NCI-H1048 (cell line): ENCODE measurements at regions not wholly inside any gene's neighbourhood (a gene's known extent, or its start where the extent isn't known, plus 50 kb on each side); places are given as distances from the start of the nearest gene placed in this dataset.

Experiments
- DNase-seq: peaks from one replicate; lab custom pipeline; 2025; lab: John Stamatoyannopoulos, UW

DNA sequence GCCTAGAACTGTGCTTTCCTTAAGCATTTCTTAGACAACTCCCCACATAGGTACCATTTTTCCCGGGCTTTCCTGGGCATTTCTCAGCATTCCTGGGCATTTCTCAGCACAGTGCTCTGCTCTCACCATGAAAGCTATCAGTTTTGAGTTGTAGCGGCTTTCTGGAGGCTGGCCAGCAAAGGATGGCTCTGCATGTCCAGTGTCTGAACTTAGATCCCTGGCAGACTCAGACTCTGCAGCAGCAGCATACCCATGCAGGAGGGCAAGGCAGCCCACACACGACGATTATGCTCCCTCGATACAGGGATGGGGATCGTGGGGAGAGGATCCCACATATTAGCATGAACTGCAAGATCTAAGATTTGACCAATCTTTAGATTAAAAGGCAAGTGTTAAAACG lies 248.9 kb upstream of the MKI67 start:
- no peak for DNase-seq

DNA sequence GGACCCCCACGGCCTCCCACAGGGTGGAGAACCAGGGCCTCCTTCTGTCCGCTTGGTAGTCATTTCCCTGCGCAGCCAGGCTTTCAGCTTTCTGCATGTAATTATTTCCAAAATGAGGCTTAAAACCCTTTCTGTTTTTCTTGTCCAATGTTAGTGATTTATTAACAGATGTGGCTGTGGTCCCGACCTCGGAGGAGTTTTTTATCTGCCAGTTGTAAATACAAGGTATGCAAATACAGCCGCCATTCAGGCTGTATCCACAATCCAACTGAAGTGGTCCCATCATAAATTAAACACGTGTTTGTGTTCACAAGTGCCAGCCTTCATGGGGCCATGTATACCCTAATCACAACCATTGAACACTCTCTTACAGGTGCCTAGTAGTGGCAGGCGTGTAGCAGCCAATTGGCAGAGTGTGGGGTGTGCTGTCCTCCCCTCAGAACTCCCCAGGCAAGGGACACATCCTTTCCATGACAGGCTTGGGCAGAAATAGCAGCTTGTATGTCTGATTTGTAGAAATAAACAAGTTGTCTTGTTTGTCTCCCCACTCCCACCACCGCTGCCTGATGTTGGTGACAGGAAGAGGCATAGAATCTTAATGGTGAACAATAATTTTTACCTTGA lies 251.3 kb upstream of the MKI67 start:
- DNase-seq, result no peak

DNA sequence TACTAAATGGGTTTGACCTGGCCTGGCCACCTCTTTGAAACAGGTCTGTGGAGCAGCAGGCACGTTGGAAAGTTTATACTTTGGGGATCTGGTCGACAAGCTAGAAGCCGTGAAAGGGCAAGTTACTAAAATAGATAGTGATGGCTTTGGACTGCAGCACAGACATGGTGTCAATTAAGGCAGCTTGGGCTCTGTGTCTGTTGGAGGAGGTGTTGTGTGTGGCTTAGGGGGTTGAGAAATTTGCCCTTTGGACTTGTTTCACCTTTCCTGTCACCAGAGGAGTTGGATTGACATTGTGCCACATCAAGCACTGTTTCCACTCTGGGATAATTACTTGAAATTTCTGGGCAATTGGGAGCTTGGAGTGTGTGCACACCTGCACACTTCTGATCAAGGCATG lies 251.8 kb upstream of the MKI67 start:
- DNase-seq, result no peak

- DNase-seq, result no peak
Measured at GRCh38 chr10:128380946-128381345, 254.7 kb upstream of the MKI67 start.

GRCh38 chr10:128382225-128382624 lies 256.0 kb upstream of the MKI67 start:
- no peak for DNase-seq

GRCh38 chr10:128384831-128385230 lies 258.6 kb upstream of the MKI67 start:
- DNase-seq, result no peak

GRCh38 chr10:128386231-128386630 lies 260.0 kb upstream of the MKI67 start:
- no peak for DNase-seq

GRCh38 chr10:128386816-128387604 lies 260.8 kb upstream of the MKI67 start:
- no peak for DNase-seq

DNA sequence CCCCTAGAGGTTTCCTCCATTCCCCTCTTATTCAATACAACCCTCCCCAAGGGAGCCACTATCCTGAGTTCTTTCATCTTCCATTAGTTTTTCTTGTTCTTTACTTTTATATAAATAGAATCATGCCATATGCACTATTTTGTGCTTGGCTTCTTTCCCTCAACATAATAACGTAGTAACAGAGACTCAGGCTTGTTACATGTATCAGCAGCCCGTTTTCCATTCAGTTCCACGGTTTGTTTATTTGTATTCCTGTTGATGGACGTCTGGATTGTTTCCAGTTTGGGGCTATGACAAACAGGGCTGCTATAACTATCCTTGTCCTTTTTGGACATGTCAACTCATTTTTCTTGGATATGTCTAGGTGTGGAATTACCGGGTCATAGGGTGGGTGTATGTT lies 264.4 kb upstream of the MKI67 start:
- DNase-seq, result no peak

GRCh38 chr10:128393546-128393945 lies 267.3 kb upstream of the MKI67 start:
- DNase-seq, result no peak

GRCh38 chr10:128398118-128398517 lies 271.9 kb upstream of the MKI67 start:
- no peak for DNase-seq

DNA sequence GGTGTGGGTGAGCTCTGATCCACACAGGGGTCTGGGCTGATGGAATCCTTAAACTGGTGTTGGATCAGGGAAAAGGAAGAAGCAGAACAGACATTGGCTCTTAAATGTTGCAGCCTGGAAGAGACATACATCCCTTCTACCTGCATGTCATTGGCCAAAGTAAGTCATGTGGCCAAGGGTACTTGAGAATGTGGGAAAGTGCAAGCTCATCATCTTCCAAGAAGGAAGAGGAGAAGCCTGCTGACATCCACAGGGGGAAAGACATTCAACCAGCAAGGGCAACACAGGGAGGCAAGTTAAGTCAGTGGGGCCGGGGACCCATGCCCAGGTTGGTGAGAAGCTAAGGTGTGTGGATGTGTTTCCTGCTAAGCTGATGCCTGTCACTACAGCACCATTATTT lies 272.8 kb upstream of the MKI67 start:
- no peak for DNase-seq

- DNase-seq, result no peak
Measured at GRCh38 chr10:128400564-128400963, 274.3 kb upstream of the MKI67 start.

GRCh38 chr10:128405450-128405849 lies 279.2 kb upstream of the MKI67 start:
- DNase-seq, result no peak

DNA sequence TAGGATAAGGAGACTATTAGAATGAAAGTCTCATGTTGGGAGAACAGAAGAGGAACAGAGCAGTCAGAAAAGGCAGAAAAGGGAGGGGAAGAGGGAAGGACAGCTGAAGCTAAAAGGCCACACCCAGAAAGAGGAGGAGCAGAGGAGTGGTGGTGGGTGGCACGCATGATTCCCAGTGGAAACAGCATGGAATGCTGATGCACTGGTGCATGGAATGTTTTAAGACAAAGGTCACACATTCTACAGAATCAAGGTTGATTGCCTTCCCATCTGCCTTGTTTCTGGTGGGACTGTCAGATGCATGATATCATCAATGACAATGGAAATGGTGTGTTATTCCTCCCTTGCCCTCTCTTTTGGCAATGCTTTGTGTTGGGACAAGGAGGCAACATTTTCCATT lies 285.4 kb upstream of the MKI67 start:
- no peak for DNase-seq

- no peak for DNase-seq
Measured at GRCh38 chr10:128414568-128414967, 288.3 kb upstream of the MKI67 start.

GRCh38 chr10:128416231-128416630 lies 290.0 kb upstream of the MKI67 start:
- DNase-seq, result no peak

DNA sequence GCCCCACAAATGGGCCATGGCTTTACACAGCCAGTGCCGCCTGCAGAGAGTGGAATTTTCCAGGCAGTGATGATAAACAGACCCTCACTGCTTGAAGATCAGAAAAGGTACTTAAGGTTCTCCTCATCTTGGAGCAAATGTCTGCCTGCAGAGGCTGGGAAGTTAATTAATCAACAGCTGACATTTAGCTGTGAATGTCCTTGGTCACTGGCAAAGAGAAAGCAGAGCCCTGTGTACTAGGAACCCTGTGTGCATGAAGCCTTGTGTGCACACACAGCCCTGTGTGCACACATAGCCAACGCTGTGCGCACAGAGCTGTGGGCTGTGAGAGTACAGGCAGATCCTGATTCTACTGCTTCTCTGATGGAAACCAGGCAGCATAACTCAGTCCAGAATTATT lies 291.6 kb upstream of the MKI67 start:
- DNase-seq, result no peak

DNA sequence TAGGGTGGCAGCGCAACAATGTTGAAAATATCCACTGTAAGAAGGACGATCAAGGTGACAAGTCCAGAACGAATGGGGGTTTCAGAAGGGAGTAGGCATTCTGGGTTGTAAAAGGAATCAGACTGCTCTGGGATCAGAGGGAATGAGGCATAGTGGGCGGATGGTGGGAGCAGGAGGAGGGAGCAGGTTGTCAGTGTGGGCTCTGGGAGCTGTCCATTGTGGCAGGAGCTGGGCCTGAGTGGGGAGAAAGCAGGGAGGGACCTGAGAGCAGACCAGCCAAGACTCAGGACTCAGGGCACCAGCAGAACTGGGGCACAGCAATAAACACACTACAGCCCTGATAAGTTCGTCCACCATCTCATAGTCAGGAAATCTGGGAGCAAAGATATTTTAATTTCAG lies 292.6 kb upstream of the MKI67 start:
- no peak for DNase-seq

- DNase-seq, result no peak
Measured at GRCh38 chr10:128419466-128420019, 293.3 kb upstream of the MKI67 start.

GRCh38 chr10:128420623-128421022 lies 294.4 kb upstream of the MKI67 start:
- no peak for DNase-seq

GRCh38 chr10:128421371-128422160 lies 295.3 kb upstream of the MKI67 start:
- DNase-seq, result no peak

DNA sequence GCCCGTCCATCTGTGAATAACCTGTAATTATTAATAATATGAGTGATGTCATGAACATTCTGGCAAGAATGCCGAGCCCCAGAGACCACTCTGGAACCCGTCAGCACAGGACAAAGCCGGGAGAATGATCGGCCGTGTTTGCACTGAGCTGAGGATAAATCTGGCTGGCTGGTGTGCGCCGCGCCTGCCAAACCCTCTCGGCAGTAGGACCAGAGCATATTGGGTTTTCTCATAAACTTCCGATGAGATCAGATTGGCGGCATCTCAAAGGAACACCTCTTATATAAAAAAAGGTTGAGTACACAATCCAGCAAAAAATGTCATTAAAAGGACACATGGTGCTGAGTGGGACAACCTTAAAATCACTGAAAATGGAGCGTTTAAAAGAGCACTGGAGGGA lies 296.0 kb upstream of the MKI67 start:
- DNase-seq, result no peak
